ENCODE measurements at regions not wholly inside any gene's neighbourhood (a gene's known extent, or its start where the extent isn't known, plus 50 kb on each side); places are given as distances from the start of the nearest gene placed in this dataset.

GRCh38 chr12:85572956-85573355 is 263.3 kb downstream of the RASSF9 start:
- H3K36me3 ChIP-seq (ENCODE audit: control insufficient read depth in 2 of 2, insufficient read depth in 1 of 2, low read length in 2 of 2), result no peaks in the 10 kb centered on the region
- no peaks in the 10 kb centered on the region for H3K4me1 ChIP-seq (ENCODE audit: control insufficient read depth, insufficient read depth, low read length)
- H3K4me3 ChIP-seq (ENCODE audit: low read depth, low read length), result no peak overlapping the region
- no peaks in the 10 kb centered on the region for H3K9me3 ChIP-seq (ENCODE audit: control insufficient read depth, insufficient read depth, low read depth, low read length)
- ChIA-PET CTCF (interaction anchor here (0.9 to 1.7 kb wide), 2 partner anchors 294 to 310 kb away, joined by 3 to 4 read pairs; no protein-coding TSS in a partner anchor), POLR2A (no interaction called here)
- no peak for TF ChIP-seq ZNF677 (tag by site-specific recombination; IDR thresholded peaks at IDR 0.05)
- no peak for TF ChIP-seq ZNF501 (tag by site-specific recombination; IDR thresholded peaks at IDR 0.05)
- no peak for TF ChIP-seq ATF2 (tag by site-specific recombination; IDR thresholded peaks at IDR 0.05; ENCODE audit: low read depth)
- no peak overlapping the region for H3K27ac ChIP-seq (ENCODE audit: extremely low read depth, low read depth, low read length)

- ChIA-PET CTCF (interaction anchor here (1.7 to 3.3 kb wide), 2 partner anchors 294 to 309 kb away, joined by 3 to 70 read pairs; no protein-coding TSS in a partner anchor), POLR2A (no interaction called here)
- no peak overlapping the region for H3K4me3 ChIP-seq (ENCODE audit: low read depth, low read length)
Measured at GRCh38 chr12:85573635-85574214, 262.5 kb downstream of the RASSF9 start.

More at GRCh38 chr12:85573635-85574214, 262.5 kb downstream of the RASSF9 start:
- H3K27ac ChIP-seq (ENCODE audit: extremely low read depth, low read depth, low read length), result no peak overlapping the region
- no peaks in the 10 kb centered on the region for H3K4me1 ChIP-seq (ENCODE audit: control insufficient read depth, insufficient read depth, low read length)
- H3K36me3 ChIP-seq (ENCODE audit: control insufficient read depth in 2 of 2, insufficient read depth in 1 of 2, low read length in 2 of 2), result no peaks in the 10 kb centered on the region
- TF ChIP-seq ZNF350 (tag by site-specific recombination; IDR thresholded peaks at IDR 0.05), result no peak
- no peak for TF ChIP-seq ZNF629 (tag by site-specific recombination; IDR thresholded peaks at IDR 0.05)
- TF ChIP-seq HOXC10 (CRISPR knock-in tag; IDR thresholded peaks at IDR 0.05), result no peak
- TF ChIP-seq PBX3 (CRISPR knock-in tag; IDR thresholded peaks at IDR 0.05), result no peak
- no peak for TF ChIP-seq ZNF596 (tag by site-specific recombination; IDR thresholded peaks at IDR 0.05)
- no peak for TF ChIP-seq KLF17 (tag by site-specific recombination; IDR thresholded peaks at IDR 0.05)
- TF ChIP-seq ZNF423 (tag by site-specific recombination; IDR thresholded peaks at IDR 0.05), result no peak
- TF ChIP-seq ZNF292 (tag by site-specific recombination; IDR thresholded peaks at IDR 0.05; ENCODE audit: borderline replicate concordance, low read depth), result no peak
- no peak for TF ChIP-seq ZNF169 (tag by site-specific recombination; IDR thresholded peaks at IDR 0.05)
- TF ChIP-seq ZNF426 (tag by site-specific recombination; IDR thresholded peaks at IDR 0.05), result no peak
- TF ChIP-seq ZNF548 (tag by site-specific recombination; IDR thresholded peaks at IDR 0.05), result no peak
- TF ChIP-seq YY1 (tag by site-specific recombination; IDR thresholded peaks at IDR 0.05), result no peak
- no peak for TF ChIP-seq PRDM1 (tag by site-specific recombination; IDR thresholded peaks at IDR 0.05)
- no peak for TF ChIP-seq PRDM6 (tag by site-specific recombination; IDR thresholded peaks at IDR 0.05)
- no peak for TF ChIP-seq ZBTB21 (tag by site-specific recombination; IDR thresholded peaks at IDR 0.05)
- no peak for TF ChIP-seq OVOL3 (tag by site-specific recombination; IDR thresholded peaks at IDR 0.05)
- TF ChIP-seq ZBTB10 (tag by site-specific recombination; IDR thresholded peaks at IDR 0.05), result no peak
- TF ChIP-seq ZNF155 (tag by site-specific recombination; IDR thresholded peaks at IDR 0.05), result no peak
- no peaks in the 10 kb centered on the region for H3K9me3 ChIP-seq (ENCODE audit: control insufficient read depth, insufficient read depth, low read depth, low read length)

Data from HEK293 (cell line).